Tibial artery (tissue), 4 donors: ENCODE measurements at regions not wholly inside any gene's neighbourhood (a gene's known extent, or its start where the extent isn't known, plus 50 kb on each side); places are given as distances from the start of the nearest gene placed in this dataset.
"Not testable (repeated sequence)": the region's sequence is repeated elsewhere in the genome, so short reads cannot be mapped to it uniquely, and the experiment has no call there.

Source experiments
- DNase-seq, 2 donors: peaks; one replicate each; pipeline ENCODE4 v3.0.0-alpha.2; 2019
- H3K27ac ChIP-seq, 2 donors: fragments of 200-600 bp; sonication (generic) in 1 of 2; 1 replicate in 1 of 2; 2 replicates in 1 of 2; pipeline ENCODE4 v1.5.1; 2018 to 2019; ENCODE audit warnings: mild to moderate bottlenecking in 1 of 2
- H3K27me3 ChIP-seq, 2 donors: fragments of 200-600 bp; sonication (generic) in 1 of 2; one replicate each; pipeline versions ENCODE4 v1.5.1 to v1.6.0; 2016 to 2019
- H3K36me3 ChIP-seq, 3 donors: fragments of 200-600 bp; sonication (generic) in 2 of 3; one replicate each; pipeline ENCODE4 v1.5.1; 2016 to 2019; ENCODE audit warnings: mild to moderate bottlenecking in 2 of 3
- H3K4me1 ChIP-seq, 4 donors: fragments of 200-600 bp; sonication (generic) in 2 of 4; 1 replicate in 3 of 4; 2 replicates in 1 of 4; pipeline ENCODE4 v1.5.1; 2016 to 2019
- H3K4me3 ChIP-seq, 2 donors: fragments of 200-600 bp; sonication (generic) in 1 of 2; 1 replicate in 1 of 2; 2 replicates in 1 of 2; pipeline ENCODE4 v1.5.1; 2018 to 2019; ENCODE audit warnings: mild to moderate bottlenecking in 2 of 2
- H3K9me3 ChIP-seq, 3 donors: fragments of 200-600 bp; sonication (generic) in 1 of 3; one replicate each; pipeline ENCODE4 v1.5.1; 2016 to 2019
- CTCF ChIP-seq, 2 experiments: fragments of 200-600 bp in 1 of 2; fragments of 450-650 bp in 1 of 2; IDR thresholded peaks; one replicate each; pipeline ENCODE4 v1.5.1; 2017 to 2019; ENCODE audit warnings: antibody characterized with exemption in 2 of 2, mild to moderate bottlenecking in 1 of 2, moderate library complexity in 1 of 2
- intact Hi-C: fragments of 100-400 bp; cut with DNase I; formaldehyde crosslinking; loops from one replicate; pipeline ENCODE4 v1.15.0; 2023; ENCODE audit warnings: low total_unique reads

- TF ChIP-seq CTCF (IDR thresholded peaks at IDR 0.05) = no peak
- intact Hi-C loops = no loop called here
- no peak overlapping the region for H3K27ac ChIP-seq
- no peaks in the 10 kb centered on the region for H3K4me1 ChIP-seq
- no peak for DNase-seq
- no peaks in the 10 kb centered on the region for H3K27me3 ChIP-seq
- H3K9me3 ChIP-seq = no peaks in the 10 kb centered on the region
- no peaks in the 10 kb centered on the region for H3K36me3 ChIP-seq
- H3K4me3 ChIP-seq = no peak overlapping the region
These were observed 312.9 kb downstream of the NAF1 start for GRCh38 chr4:162853788-162854187.

- no peaks in the 10 kb centered on the region for H3K9me3 ChIP-seq
- H3K4me3 ChIP-seq = no peak overlapping the region
- H3K36me3 ChIP-seq = no peaks in the 10 kb centered on the region
- intact Hi-C loops = no loop called here
- no peak for TF ChIP-seq CTCF (IDR thresholded peaks at IDR 0.05)
- no peaks in the 10 kb centered on the region for H3K4me1 ChIP-seq
- no peaks in the 10 kb centered on the region for H3K27me3 ChIP-seq
- no peak overlapping the region for H3K27ac ChIP-seq
- no peak for DNase-seq
These were observed 314.0 kb downstream of the NAF1 start for GRCh38 chr4:162852642-162853041.

GRCh38 chr4:162851241-162851758 lies 315.4 kb downstream of the NAF1 start:
- H3K27me3 ChIP-seq, H3K4me1 ChIP-seq, H3K36me3 ChIP-seq, intact Hi-C loops, H3K4me3 ChIP-seq, DNase-seq, H3K27ac ChIP-seq, H3K9me3 ChIP-seq: not testable (repeated sequence)

- TF ChIP-seq CTCF (IDR thresholded peaks at IDR 0.05) = no peak
- Histone ChIP-seq H3K36me3 (no peaks in the 10 kb centered on the region), H3K9me3 (no peaks in the 10 kb centered on the region), H3K4me3 (no peak overlapping the region), H3K27me3 (no peaks in the 10 kb centered on the region), H3K27ac (no peak overlapping the region), H3K4me1 (no peaks in the 10 kb centered on the region)
- no peak for DNase-seq
- intact Hi-C loops = no loop called here
These were observed 316.8 kb downstream of the NAF1 start for GRCh38 chr4:162849937-162850336.

GRCh38 chr4:162847945-162848549 lies 318.6 kb downstream of the NAF1 start:
- Histone ChIP-seq H3K4me3 (no peak overlapping the region), H3K27me3 (no peaks in the 10 kb centered on the region), H3K4me1 (no peaks in the 10 kb centered on the region), H3K9me3 (no peaks in the 10 kb centered on the region), H3K36me3 (no peaks in the 10 kb centered on the region), H3K27ac (no peak overlapping the region)
- intact Hi-C loops = no loop called here
- no peak for TF ChIP-seq CTCF (IDR thresholded peaks at IDR 0.05)
- no peak for DNase-seq

- TF ChIP-seq CTCF (IDR thresholded peaks at IDR 0.05) = no peak
- no peak for DNase-seq
These were observed 324.9 kb downstream of the NAF1 start for GRCh38 chr4:162841753-162842152.

More at GRCh38 chr4:162841753-162842152, 324.9 kb downstream of the NAF1 start:
- no peaks in the 10 kb centered on the region for H3K9me3 ChIP-seq
- intact Hi-C loops = no loop called here
- H3K4me3 ChIP-seq = no peak overlapping the region
- H3K36me3 ChIP-seq = no peaks in the 10 kb centered on the region
- H3K27me3 ChIP-seq = no peaks in the 10 kb centered on the region
- no peaks in the 10 kb centered on the region for H3K4me1 ChIP-seq
- no peak overlapping the region for H3K27ac ChIP-seq
